Astrocyte (in vitro differentiated cells and primary cell): ENCODE measurements at regions not wholly inside any gene's neighbourhood (a gene's known extent, or its start where the extent isn't known, plus 50 kb on each side); places are given as distances from the start of the nearest gene placed in this dataset.

Experiments used
- DNase-seq: peaks from one replicate; pipeline ENCODE4 v3.0.0-alpha.2; 2010; ENCODE audit warnings: low read depth
- FAIRE-seq: peaks from 2 replicates; lab custom pipeline; 2011; peaks lifted over from hg19 to GRCh38; lab: Jason Lieb, UNC
- H2AFZ ChIP-seq: 2 replicates; pipeline ENCODE4 v1.6.0; 2012; ENCODE audit warnings: low read depth, low read length, inconsistent platforms
- H3K27ac ChIP-seq: 2 replicates; pipeline ENCODE4 v1.5.1; 2011; ENCODE audit warnings: low read depth, low read length, inconsistent platforms
- H3K27me3 ChIP-seq: 2 replicates; pipeline ENCODE4 v1.6.0; 2011; ENCODE audit warnings: low read length, inconsistent platforms; ENCODE audit not compliant: insufficient read depth
- H3K36me3 ChIP-seq: 2 replicates; pipeline ENCODE4 v1.5.1; 2011; ENCODE audit warnings: low read length, inconsistent platforms; ENCODE audit not compliant: insufficient read depth
- H3K4me1 ChIP-seq: 2 replicates; pipeline ENCODE4 v1.5.1; 2011; ENCODE audit warnings: low read length, inconsistent platforms; ENCODE audit not compliant: insufficient read depth
- H3K4me2 ChIP-seq: 2 replicates; pipeline ENCODE4 v1.6.0; 2012; ENCODE audit warnings: low read length, inconsistent platforms
- H3K4me3 ChIP-seq: 2 replicates; pipeline ENCODE4 v1.5.1; 2011; ENCODE audit warnings: low read depth, mild to moderate bottlenecking, low read length, inconsistent platforms; ENCODE audit not compliant: insufficient read depth
- H3K79me2 ChIP-seq: 2 replicates; pipeline ENCODE4 v1.6.0; 2012; ENCODE audit warnings: mild to moderate bottlenecking, low read length, inconsistent platforms; ENCODE audit not compliant: insufficient read depth
- H3K9ac ChIP-seq: 2 replicates; pipeline ENCODE4 v1.6.0; 2012; ENCODE audit warnings: mild to moderate bottlenecking, low read length, inconsistent platforms
- H3K9me3 ChIP-seq: 2 replicates; pipeline ENCODE4 v1.5.1; 2012; ENCODE audit warnings: low read depth, mild to moderate bottlenecking, low read length, inconsistent platforms; ENCODE audit not compliant: insufficient read depth
- H4K20me1 ChIP-seq: 2 replicates; pipeline ENCODE4 v1.6.0; 2012; ENCODE audit warnings: low read length, inconsistent platforms; ENCODE audit not compliant: insufficient read depth
- H3K27ac Mint-ChIP-seq: one replicate; pipeline ENCODE4 v1.8.0; 2021; ENCODE audit warnings: mild to moderate bottlenecking, mixed read lengths; ENCODE audit not compliant: unreplicated experiment
- H3K27me3 Mint-ChIP-seq: one replicate; pipeline ENCODE4 v1.8.0; 2021; ENCODE audit warnings: low read depth, mixed read lengths; ENCODE audit not compliant: unreplicated experiment
- H3K36me3 Mint-ChIP-seq: one replicate; pipeline ENCODE4 v1.8.0; 2021; ENCODE audit warnings: low read depth, mixed read lengths; ENCODE audit not compliant: unreplicated experiment
- H3K4me1 Mint-ChIP-seq: one replicate; pipeline ENCODE4 v1.8.0; 2021; ENCODE audit warnings: low read depth, mixed read lengths; ENCODE audit not compliant: unreplicated experiment
- H3K4me3 Mint-ChIP-seq: one replicate; pipeline ENCODE4 v1.8.0; 2021; ENCODE audit warnings: mild to moderate bottlenecking, moderate library complexity, mixed read lengths; ENCODE audit not compliant: unreplicated experiment
- H3K9me3 Mint-ChIP-seq: one replicate; pipeline ENCODE4 v1.8.0; 2021; ENCODE audit warnings: mild to moderate bottlenecking, mixed read lengths; ENCODE audit not compliant: unreplicated experiment
- EZH2 ChIP-seq: IDR thresholded peaks from 2 replicates; pipeline ENCODE4 v1.6.1; 2012; ENCODE audit warnings: mild to moderate bottlenecking, low read length, inconsistent platforms; ENCODE audit not compliant: insufficient read depth
- TF ChIP-seq, protein P1 (sequence below): IDR thresholded peaks from 2 replicates; pipeline ENCODE4 v1.5.1; 2011; ENCODE audit warnings: low read depth, mild to moderate bottlenecking, inconsistent platforms, low read length, moderate library complexity; ENCODE audit not compliant: insufficient read depth

DNA sequence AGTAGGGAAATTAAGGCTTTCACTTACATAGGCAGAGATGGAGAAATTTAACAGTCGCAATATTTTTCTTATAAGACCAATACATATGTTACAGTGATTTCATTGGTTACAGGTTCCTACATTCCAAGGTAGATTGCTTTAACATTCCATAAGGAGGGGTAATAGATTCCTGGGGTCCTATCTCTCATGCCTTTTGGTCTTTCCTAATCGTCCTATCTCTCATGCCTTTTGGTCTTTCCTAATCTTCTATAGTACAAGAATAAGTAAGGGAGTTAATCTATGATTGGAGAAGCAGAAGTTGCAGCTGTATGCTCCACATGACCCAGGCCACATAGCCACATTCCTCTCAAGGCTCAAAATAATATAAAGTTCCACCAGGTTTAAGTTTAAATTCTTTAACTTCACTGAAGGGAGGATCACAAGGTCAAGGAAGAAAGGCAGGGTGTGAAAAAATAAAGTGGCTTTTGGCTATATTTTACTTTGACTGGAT is 285.0 kb upstream of the BOD1L1 start:
- H3K27ac ChIP-seq, result no peak overlapping the region
- no peaks in the 10 kb centered on the region for H3K79me2 ChIP-seq
- FAIRE-seq (no peak), DNase-seq (no peak)
- H2AFZ ChIP-seq, result no peak overlapping the region
- no peaks in the 10 kb centered on the region for H4K20me1 ChIP-seq
- H3K4me3 ChIP-seq, result no peak overlapping the region
- Mint-ChIP-seq H3K9me3 (no peaks in the 10 kb centered on the region), H3K4me3 (no peak overlapping the region), H3K27me3 (no peaks in the 10 kb centered on the region), H3K36me3 (no peaks in the 10 kb centered on the region), H3K27ac (no peak overlapping the region), H3K4me1 (peaks cover 23% of the 10 kb centered on the region)
- no peaks in the 10 kb centered on the region for H3K9me3 ChIP-seq
- H3K4me1 ChIP-seq, result peaks cover 11% of the 10 kb centered on the region
- H3K36me3 ChIP-seq, result no peaks in the 10 kb centered on the region
- H3K4me2 ChIP-seq, result no peak overlapping the region
- H3K9ac ChIP-seq, result no peak overlapping the region
- TF ChIP-seq, protein P1, sequence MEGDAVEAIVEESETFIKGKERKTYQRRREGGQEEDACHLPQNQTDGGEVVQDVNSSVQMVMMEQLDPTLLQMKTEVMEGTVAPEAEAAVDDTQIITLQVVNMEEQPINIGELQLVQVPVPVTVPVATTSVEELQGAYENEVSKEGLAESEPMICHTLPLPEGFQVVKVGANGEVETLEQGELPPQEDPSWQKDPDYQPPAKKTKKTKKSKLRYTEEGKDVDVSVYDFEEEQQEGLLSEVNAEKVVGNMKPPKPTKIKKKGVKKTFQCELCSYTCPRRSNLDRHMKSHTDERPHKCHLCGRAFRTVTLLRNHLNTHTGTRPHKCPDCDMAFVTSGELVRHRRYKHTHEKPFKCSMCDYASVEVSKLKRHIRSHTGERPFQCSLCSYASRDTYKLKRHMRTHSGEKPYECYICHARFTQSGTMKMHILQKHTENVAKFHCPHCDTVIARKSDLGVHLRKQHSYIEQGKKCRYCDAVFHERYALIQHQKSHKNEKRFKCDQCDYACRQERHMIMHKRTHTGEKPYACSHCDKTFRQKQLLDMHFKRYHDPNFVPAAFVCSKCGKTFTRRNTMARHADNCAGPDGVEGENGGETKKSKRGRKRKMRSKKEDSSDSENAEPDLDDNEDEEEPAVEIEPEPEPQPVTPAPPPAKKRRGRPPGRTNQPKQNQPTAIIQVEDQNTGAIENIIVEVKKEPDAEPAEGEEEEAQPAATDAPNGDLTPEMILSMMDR, result no peak
- no peak for TF ChIP-seq EZH2
- no peaks in the 10 kb centered on the region for H3K27me3 ChIP-seq

DNA sequence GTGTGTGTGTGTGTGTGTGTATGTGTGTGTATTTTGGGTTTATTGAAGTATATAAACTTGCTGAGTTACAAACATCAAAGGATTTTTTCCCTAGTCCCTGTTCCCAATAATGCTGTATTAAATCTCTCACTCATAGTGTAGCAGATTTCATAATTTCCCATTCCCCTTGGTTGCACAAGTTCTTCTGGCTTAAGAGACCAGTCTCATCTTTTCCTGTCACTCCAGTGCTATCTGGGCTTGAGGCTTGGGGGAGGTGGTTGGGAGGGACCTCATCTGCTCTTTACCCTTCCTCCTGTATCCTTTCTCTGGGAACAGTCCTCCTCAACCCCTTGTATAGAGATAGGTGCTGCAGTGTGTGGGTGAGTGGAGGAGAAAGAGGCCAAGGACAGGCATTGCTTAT is 285.4 kb upstream of the BOD1L1 start:
- H3K9ac ChIP-seq, result no peak overlapping the region
- TF ChIP-seq, protein P1, result no peak
- TF ChIP-seq EZH2, result no peak
- no peaks in the 10 kb centered on the region for H3K27me3 ChIP-seq
- no peaks in the 10 kb centered on the region for H3K9me3 ChIP-seq
- no peaks in the 10 kb centered on the region for H3K79me2 ChIP-seq
- H4K20me1 ChIP-seq, result no peaks in the 10 kb centered on the region
- no peak overlapping the region for H2AFZ ChIP-seq
- Mint-ChIP-seq H3K27me3 (no peaks in the 10 kb centered on the region), H3K4me3 (no peak overlapping the region), H3K27ac (no peak overlapping the region), H3K9me3 (no peaks in the 10 kb centered on the region), H3K36me3 (no peaks in the 10 kb centered on the region), H3K4me1 (peaks cover 22% of the 10 kb centered on the region)
- H3K4me1 ChIP-seq, result peaks cover 11% of the 10 kb centered on the region
- no peak for FAIRE-seq
- DNase-seq, result no peak
- H3K27ac ChIP-seq, result no peak overlapping the region
- no peaks in the 10 kb centered on the region for H3K36me3 ChIP-seq
- no peak overlapping the region for H3K4me3 ChIP-seq
- H3K4me2 ChIP-seq, result no peak overlapping the region

DNA sequence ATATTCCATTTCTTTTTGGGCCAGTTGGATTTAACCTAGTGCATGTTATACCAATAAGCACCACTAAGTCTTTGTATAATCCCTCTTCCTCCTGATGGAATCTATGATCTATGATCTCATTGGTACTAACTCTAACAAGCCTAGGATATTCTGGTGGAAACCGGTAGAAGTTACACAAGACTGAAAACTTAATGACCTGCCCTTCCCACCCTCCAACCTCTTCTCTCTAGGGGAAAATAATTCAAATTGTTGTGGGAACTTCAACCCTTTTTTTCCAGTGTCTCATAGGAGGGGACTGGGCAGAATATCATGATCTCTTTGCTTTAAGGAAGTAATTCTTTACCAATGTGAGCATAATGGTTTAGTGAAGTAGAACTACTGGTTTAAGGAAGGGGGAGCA is 289.5 kb upstream of the BOD1L1 start:
- Mint-ChIP-seq H3K4me3 (no peak overlapping the region), H3K4me1 (peaks cover 53% of the 10 kb centered on the region), H3K27me3 (no peaks in the 10 kb centered on the region), H3K27ac (peak overlapping the region; percentile 99), H3K36me3 (no peaks in the 10 kb centered on the region), H3K9me3 (no peaks in the 10 kb centered on the region)
- Histone ChIP-seq H3K4me1 (peaks cover 35% of the 10 kb centered on the region), H4K20me1 (no peaks in the 10 kb centered on the region), H3K79me2 (no peaks in the 10 kb centered on the region), H3K4me3 (no peak overlapping the region), H3K36me3 (no peaks in the 10 kb centered on the region), H3K9ac (no peak overlapping the region), H3K27ac (peak overlapping the region; percentile 97), H2AFZ (no peak overlapping the region), H3K27me3 (no peaks in the 10 kb centered on the region), H3K9me3 (no peaks in the 10 kb centered on the region), H3K4me2 (no peak overlapping the region)
- FAIRE-seq, result no peak
- TF ChIP-seq, protein P1, result no peak
- no peak for TF ChIP-seq EZH2
- peak; percentile 58 for DNase-seq
